ENCODE measurements at regions not wholly inside any gene's neighbourhood (a gene's known extent, or its start where the extent isn't known, plus 50 kb on each side); places are given as distances from the start of the nearest gene placed in this dataset.
"Not testable (repeated sequence)": the region's sequence is repeated elsewhere in the genome, so short reads cannot be mapped to it uniquely, and the experiment has no call there.

DNA sequence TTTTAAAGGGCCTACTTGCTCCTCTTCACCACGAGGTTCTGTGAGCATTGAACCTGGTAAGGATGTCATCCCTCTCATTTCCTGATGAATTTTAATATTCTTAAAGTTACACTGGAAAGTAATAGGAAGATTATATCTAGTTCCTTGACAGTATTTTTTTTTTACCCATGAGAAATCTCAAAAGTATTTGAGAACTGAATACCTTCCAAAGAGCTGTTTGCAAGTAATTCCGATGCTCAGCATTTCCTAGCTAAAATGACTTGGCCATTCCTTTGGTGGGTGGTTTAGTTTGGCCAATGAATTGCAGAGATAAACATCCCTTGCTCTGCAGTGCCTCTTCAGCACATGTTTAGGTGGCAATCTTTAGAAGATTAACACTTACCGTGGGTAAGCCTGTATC is 110.2 kb upstream of the WDR1 start:
- H3K4me2 ChIP-seq (ENCODE audit: low read length): no peak overlapping the region
- H3K4ac ChIP-seq (ENCODE audit: low read depth, low read length): no peak overlapping the region
- H3K23ac ChIP-seq (ENCODE audit: low read length): no peak overlapping the region
- no peaks in the 10 kb centered on the region for H3K79me1 ChIP-seq (ENCODE audit: low read length)
- H2BK120ac ChIP-seq (ENCODE audit: insufficient read depth, low read length, poor library complexity): no peak overlapping the region
- no peak overlapping the region for H2AFZ ChIP-seq (ENCODE audit: insufficient read depth, low read length, poor library complexity)
- no peaks in the 10 kb centered on the region for H3K4me1 ChIP-seq (ENCODE audit: control insufficient read depth in 1 of 2, insufficient read depth in 2 of 2, low read length in 2 of 2)
- peak in 1 of 2 donors; percentile 85 for DNase-seq
- no peak overlapping the region for H3K14ac ChIP-seq (ENCODE audit: low read length)
- no peak overlapping the region for H3K18ac ChIP-seq (ENCODE audit: low read length)
- H3K4me3 ChIP-seq (ENCODE audit: low read depth, low read length): no peak overlapping the region
- H4K8ac ChIP-seq (ENCODE audit: low read depth, low read length): no peak overlapping the region
- no peak overlapping the region for H2AK5ac ChIP-seq (ENCODE audit: low read length)
- no peaks in the 10 kb centered on the region for H3K27me3 ChIP-seq (ENCODE audit: insufficient read depth, low read length)
- WGBS (ENCODE audit: extremely low coverage, insufficient coverage, insufficient read length): no CpG with 5 or more reads among the region's 3 CpGs
- no peak overlapping the region for H4K91ac ChIP-seq (ENCODE audit: low read depth, low read length)
- H2BK12ac ChIP-seq (ENCODE audit: low read length): no peak overlapping the region
- H4K12ac ChIP-seq (ENCODE audit: low read depth, low read length): no peak overlapping the region
- no peak overlapping the region for H3K27ac ChIP-seq (ENCODE audit: low read depth, low read length)
- no peaks in the 10 kb centered on the region for H3K36me3 ChIP-seq (ENCODE audit: control insufficient read depth in 1 of 2, insufficient read depth in 2 of 2, low read length in 2 of 2)
- no peaks in the 10 kb centered on the region for H3K79me2 ChIP-seq (ENCODE audit: control insufficient read depth, insufficient read depth, low read length, poor library complexity)
- H3K9me3 ChIP-seq (ENCODE audit: insufficient read depth, low read depth, low read length): no peaks in the 10 kb centered on the region
- no peak overlapping the region for H3K9ac ChIP-seq (ENCODE audit: low read length)
- H2BK5ac ChIP-seq (ENCODE audit: low read depth, low read length, poor library complexity): no peak overlapping the region

DNA sequence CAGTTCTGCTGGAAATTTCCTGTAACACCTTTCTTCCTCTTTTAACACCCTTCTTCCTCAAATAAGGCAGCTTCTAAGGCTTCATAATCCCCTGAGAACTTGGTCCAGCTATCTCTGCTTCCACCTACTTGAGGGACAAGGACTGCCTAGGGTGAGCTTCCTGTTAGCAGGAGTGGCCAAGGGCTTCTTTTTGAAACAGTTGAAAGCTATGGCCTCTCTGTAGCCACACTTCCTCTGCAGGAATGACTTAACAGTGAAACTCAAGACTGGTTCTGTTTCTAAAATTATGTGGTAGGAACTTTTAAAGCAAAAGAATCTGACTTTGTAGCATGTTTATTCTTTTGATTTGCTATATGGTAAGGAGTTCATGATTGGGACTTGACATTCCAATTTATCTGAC is 108.5 kb upstream of the WDR1 start:
- Histone ChIP-seq H3K23ac (ENCODE audit: low read length) (no peak overlapping the region), H4K8ac (ENCODE audit: low read depth, low read length) (no peak overlapping the region), H3K4me1 (ENCODE audit: control insufficient read depth in 1 of 2, insufficient read depth in 2 of 2, low read length in 2 of 2) (no peaks in the 10 kb centered on the region), H4K12ac (ENCODE audit: low read depth, low read length) (no peak overlapping the region), H3K36me3 (ENCODE audit: control insufficient read depth in 1 of 2, insufficient read depth in 2 of 2, low read length in 2 of 2) (no peaks in the 10 kb centered on the region), H3K27me3 (ENCODE audit: insufficient read depth, low read length) (no peaks in the 10 kb centered on the region), H2AK5ac (ENCODE audit: low read length) (no peak overlapping the region), H3K79me1 (ENCODE audit: low read length) (no peaks in the 10 kb centered on the region), H3K4me3 (ENCODE audit: low read depth, low read length) (no peak overlapping the region), H3K79me2 (ENCODE audit: control insufficient read depth, insufficient read depth, low read length, poor library complexity) (no peaks in the 10 kb centered on the region), H2BK5ac (ENCODE audit: low read depth, low read length, poor library complexity) (no peak overlapping the region), H3K9ac (ENCODE audit: low read length) (no peak overlapping the region), H2AFZ (ENCODE audit: insufficient read depth, low read length, poor library complexity) (no peak overlapping the region), H4K91ac (ENCODE audit: low read depth, low read length) (no peak overlapping the region), H3K14ac (ENCODE audit: low read length) (no peak overlapping the region), H3K4me2 (ENCODE audit: low read length) (no peak overlapping the region), H3K27ac (ENCODE audit: low read depth, low read length) (no peak overlapping the region), H3K18ac (ENCODE audit: low read length) (no peak overlapping the region), H3K4ac (ENCODE audit: low read depth, low read length) (no peak overlapping the region), H3K9me3 (ENCODE audit: insufficient read depth, low read depth, low read length) (no peaks in the 10 kb centered on the region), H2BK120ac (ENCODE audit: insufficient read depth, low read length, poor library complexity) (no peak overlapping the region), H2BK12ac (ENCODE audit: low read length) (no peak overlapping the region)
- no peak for DNase-seq

DNA sequence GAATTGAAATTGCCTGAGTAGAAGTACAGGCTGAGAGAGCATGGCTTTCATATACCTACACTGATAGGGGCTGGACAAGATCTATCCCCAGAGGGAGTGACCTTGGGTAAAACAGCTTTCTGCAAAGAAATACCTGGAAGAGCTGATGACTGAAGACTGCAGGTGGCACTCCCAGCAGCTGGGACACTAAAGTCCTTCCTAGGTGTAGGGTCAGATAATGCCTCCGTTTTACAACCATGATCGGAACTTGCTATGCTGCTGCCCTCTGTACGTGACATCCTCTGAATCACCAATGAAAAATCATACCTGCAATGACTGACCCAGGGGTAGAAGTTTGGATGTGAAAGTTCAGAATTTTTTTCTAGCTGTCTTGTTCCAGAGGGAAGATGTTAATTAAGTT is 107.2 kb upstream of the WDR1 start:
- Histone ChIP-seq H4K8ac (ENCODE audit: low read depth, low read length) (no peak overlapping the region), H3K4me1 (ENCODE audit: control insufficient read depth in 1 of 2, insufficient read depth in 2 of 2, low read length in 2 of 2) (no peaks in the 10 kb centered on the region), H3K27me3 (ENCODE audit: insufficient read depth, low read length) (no peaks in the 10 kb centered on the region), H4K12ac (ENCODE audit: low read depth, low read length) (no peak overlapping the region), H3K18ac (ENCODE audit: low read length) (no peak overlapping the region), H3K14ac (ENCODE audit: low read length) (no peak overlapping the region), H2AFZ (ENCODE audit: insufficient read depth, low read length, poor library complexity) (no peak overlapping the region), H3K9ac (ENCODE audit: low read length) (no peak overlapping the region), H4K91ac (ENCODE audit: low read depth, low read length) (no peak overlapping the region), H3K79me2 (ENCODE audit: control insufficient read depth, insufficient read depth, low read length, poor library complexity) (no peaks in the 10 kb centered on the region), H3K27ac (ENCODE audit: low read depth, low read length) (no peak overlapping the region), H3K36me3 (ENCODE audit: control insufficient read depth in 1 of 2, insufficient read depth in 2 of 2, low read length in 2 of 2) (no peaks in the 10 kb centered on the region), H2BK12ac (ENCODE audit: low read length) (no peak overlapping the region), H2BK5ac (ENCODE audit: low read depth, low read length, poor library complexity) (no peak overlapping the region), H2AK5ac (ENCODE audit: low read length) (no peak overlapping the region), H2BK120ac (ENCODE audit: insufficient read depth, low read length, poor library complexity) (no peak overlapping the region), H3K9me3 (ENCODE audit: insufficient read depth, low read depth, low read length) (no peaks in the 10 kb centered on the region), H3K4me3 (ENCODE audit: low read depth, low read length) (no peak overlapping the region), H3K79me1 (ENCODE audit: low read length) (no peaks in the 10 kb centered on the region), H3K4me2 (ENCODE audit: low read length) (no peak overlapping the region), H3K4ac (ENCODE audit: low read depth, low read length) (no peak overlapping the region), H3K23ac (ENCODE audit: low read length) (no peak overlapping the region)
- no CpG with 5 or more reads among the region's 3 CpGs for WGBS (ENCODE audit: extremely low coverage, insufficient coverage, insufficient read length)
- peak; percentile 58 to 89 for DNase-seq

DNA sequence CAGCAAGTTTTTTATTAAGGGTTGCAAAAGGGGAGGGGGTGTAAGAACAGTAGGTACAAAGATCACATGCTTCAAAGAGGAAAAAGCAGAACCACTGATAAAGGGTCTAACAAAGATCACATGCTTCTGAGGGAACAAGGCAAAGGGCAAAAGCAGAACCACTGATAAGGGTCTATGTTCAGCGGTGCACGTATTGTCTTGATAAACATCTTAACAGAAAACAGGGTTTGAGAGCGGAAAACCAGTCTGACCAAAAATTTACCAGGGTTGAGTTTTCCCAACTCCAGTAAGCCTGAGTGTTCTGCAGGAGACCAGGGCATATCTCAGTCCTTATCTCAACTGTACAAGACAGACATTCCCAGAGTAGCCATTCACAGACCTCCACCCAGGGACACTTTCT is 96.9 kb upstream of the WDR1 start:
- H3K4me1 ChIP-seq (ENCODE audit: control insufficient read depth in 1 of 2, insufficient read depth in 2 of 2, low read length in 2 of 2); H3K9me3 ChIP-seq (ENCODE audit: insufficient read depth, low read depth, low read length); H3K79me2 ChIP-seq (ENCODE audit: control insufficient read depth, insufficient read depth, low read length, poor library complexity); H3K14ac ChIP-seq (ENCODE audit: low read length); H2BK120ac ChIP-seq (ENCODE audit: insufficient read depth, low read length, poor library complexity); H2BK5ac ChIP-seq (ENCODE audit: low read depth, low read length, poor library complexity); H2AFZ ChIP-seq (ENCODE audit: insufficient read depth, low read length, poor library complexity); H3K4me2 ChIP-seq (ENCODE audit: low read length); H3K4me3 ChIP-seq (ENCODE audit: low read depth, low read length); H2AK5ac ChIP-seq (ENCODE audit: low read length); H2BK12ac ChIP-seq (ENCODE audit: low read length); H3K23ac ChIP-seq (ENCODE audit: low read length); H4K12ac ChIP-seq (ENCODE audit: low read depth, low read length); H4K91ac ChIP-seq (ENCODE audit: low read depth, low read length); H4K8ac ChIP-seq (ENCODE audit: low read depth, low read length); H3K4ac ChIP-seq (ENCODE audit: low read depth, low read length); H3K9ac ChIP-seq (ENCODE audit: low read length); H3K18ac ChIP-seq (ENCODE audit: low read length); H3K27me3 ChIP-seq (ENCODE audit: insufficient read depth, low read length); H3K36me3 ChIP-seq (ENCODE audit: control insufficient read depth in 1 of 2, insufficient read depth in 2 of 2, low read length in 2 of 2): not testable (repeated sequence)
- peak; percentile 56 to 91 for DNase-seq
- peak overlapping the region; percentile 89 for H3K27ac ChIP-seq (ENCODE audit: low read depth, low read length)
- no CpG with 5 or more reads among the region's 3 CpGs for WGBS (ENCODE audit: extremely low coverage, insufficient coverage, insufficient read length)
- peaks cover 23% of the 10 kb centered on the region for H3K79me1 ChIP-seq (ENCODE audit: low read length)

Measured in trophoblast cell (in vitro differentiated cells and primary cell).